ENCODE measurements at regions not wholly inside any gene's neighbourhood (a gene's known extent, or its start where the extent isn't known, plus 50 kb on each side); places are given as distances from the start of the nearest gene placed in this dataset.

GRCh38 chrX:45872480-45872879, 671.8 kb upstream of the DIPK2B start:
- TF ChIP-seq ZFP30 (CRISPR knock-in tag; IDR thresholded peaks at IDR 0.05; ENCODE audit: borderline replicate concordance), result no peak
- no peak for TF ChIP-seq CTCF (IDR thresholded peaks at IDR 0.05 in 2 of 3, conservative IDR thresholded peaks at IDR 0.05 in 1 of 3; ENCODE audit: insufficient read depth in 2 of 3, low read depth in 1 of 3, low read length in 3 of 3)
